ENCODE measurements at regions not wholly inside any gene's neighbourhood (a gene's known extent, or its start where the extent isn't known, plus 50 kb on each side); places are given as distances from the start of the nearest gene placed in this dataset.

DNA sequence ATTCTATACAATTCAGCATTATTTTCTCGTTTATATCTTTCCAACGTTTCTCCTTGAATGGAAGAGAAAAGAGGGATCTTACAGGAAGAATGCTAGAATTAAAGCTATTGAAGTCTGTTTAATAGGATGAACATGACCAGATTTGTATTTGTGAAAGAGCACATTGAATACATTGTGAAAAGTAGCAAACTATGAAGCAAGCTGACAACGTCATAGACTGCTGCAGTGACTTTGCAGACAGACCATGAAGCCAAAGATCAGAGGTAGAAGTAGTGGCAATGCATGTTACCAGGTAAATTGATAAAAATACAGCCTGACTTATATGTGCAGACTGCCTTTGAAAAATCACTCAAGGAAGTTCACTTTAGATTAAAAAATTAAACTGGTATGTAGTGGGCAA lies 146.1 kb downstream of the RASSF9 start:
- no peak for FAIRE-seq

GRCh38 chr12:85693093-85693665 lies 143.0 kb downstream of the RASSF9 start:
- no peak for FAIRE-seq

DNA sequence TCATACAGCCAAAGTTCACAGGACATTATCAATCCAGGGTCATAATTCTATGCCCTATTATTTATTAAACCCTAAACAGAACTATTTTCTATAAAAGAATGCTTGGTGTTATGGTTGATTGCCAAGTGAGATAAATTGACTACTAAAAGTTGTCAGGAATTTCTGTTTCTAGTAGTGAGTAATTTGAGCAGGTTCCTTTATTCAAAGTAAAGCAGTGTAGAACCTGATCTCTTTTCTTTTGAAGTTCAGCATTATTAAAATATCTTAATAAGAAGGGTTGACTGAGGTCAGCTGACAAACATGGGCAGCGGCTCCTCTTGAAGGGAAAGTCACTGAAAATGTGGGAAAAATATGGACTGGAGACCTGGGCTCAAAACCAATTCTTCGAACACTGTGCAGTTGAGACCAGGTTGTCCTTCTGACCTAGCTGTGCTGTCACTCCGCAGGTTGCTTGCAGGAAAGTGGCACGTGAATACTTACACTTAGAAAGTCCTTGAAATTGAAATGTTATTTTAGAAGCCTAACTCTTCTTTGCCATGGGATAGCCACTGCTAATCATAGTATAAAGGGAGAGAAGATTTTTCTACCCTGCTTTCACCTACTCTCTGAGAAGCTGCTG lies 141.0 kb downstream of the RASSF9 start:
- no peak for FAIRE-seq

GRCh38 chr12:85697003-85697402 lies 139.2 kb downstream of the RASSF9 start:
- no peak for FAIRE-seq

DNA sequence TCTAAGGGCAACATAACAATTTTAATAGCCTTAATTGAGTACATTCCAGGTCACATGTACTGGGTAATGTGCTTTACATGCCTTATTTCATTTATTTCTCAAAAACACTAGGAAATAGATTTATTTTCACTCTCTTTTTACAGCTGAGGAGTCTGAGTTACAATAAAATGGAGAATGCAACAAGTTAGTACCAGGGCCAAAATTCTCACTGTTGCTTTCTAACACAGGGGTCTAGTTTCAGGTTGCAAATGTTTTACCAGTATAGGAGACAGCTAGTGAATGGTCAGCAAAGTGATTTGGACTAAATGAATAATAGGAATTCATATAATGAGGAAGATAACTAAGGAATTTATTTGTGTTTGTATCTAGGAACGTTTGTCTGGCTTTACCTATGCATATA lies 137.3 kb downstream of the RASSF9 start:
- no peak for FAIRE-seq

DNA sequence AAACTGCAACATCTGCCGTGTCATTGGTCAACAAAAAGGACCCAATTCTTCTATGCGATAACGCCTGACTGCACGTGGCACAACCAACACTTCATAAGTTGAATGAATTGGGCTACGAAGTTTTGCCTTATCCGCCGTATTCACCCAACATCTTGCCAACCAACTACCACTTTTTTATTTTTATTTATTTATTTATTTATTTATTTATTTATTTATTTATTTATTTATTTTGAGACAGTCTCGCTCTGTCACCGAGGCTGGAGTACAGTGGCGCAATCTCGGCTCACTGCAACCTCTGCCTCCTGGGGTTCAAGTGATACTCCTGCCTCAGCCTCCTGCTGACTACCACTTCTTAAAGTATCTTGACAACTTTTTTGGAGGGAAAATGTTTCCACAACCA lies 127.4 kb downstream of the RASSF9 start:
- FAIRE-seq: no peak

GRCh38 chr12:85711735-85712390 lies 124.3 kb downstream of the RASSF9 start:
- no peak for FAIRE-seq

DNA sequence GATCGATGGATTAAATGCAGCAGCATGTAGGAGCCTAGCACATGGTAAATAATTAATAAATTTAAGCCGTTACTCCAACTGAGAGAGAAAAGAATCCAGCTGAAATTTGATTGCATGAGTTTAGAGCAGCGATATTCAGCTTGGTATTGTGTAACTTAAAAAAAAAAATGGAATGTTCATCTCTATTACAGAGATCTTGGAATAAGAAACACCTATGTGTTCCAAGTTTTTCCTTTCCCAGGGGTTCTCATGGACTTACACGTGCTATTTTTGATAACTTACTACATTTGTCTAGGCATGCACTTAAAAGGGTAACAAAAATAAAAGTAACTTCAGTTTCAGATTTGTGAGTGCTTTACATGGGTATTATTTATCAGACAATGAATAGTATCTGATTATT lies 122.8 kb downstream of the RASSF9 start:
- FAIRE-seq: no peak

GRCh38 chr12:85714425-85714824 lies 121.8 kb downstream of the RASSF9 start:
- FAIRE-seq: no peak

GRCh38 chr12:85720308-85721033 lies 115.7 kb downstream of the RASSF9 start:
- FAIRE-seq: no peak

GRCh38 chr12:85725991-85726390 lies 110.2 kb downstream of the RASSF9 start:
- no peak for FAIRE-seq

- FAIRE-seq: no peak
Measured at GRCh38 chr12:85733221-85733840, 102.9 kb downstream of the RASSF9 start.

- no peak for FAIRE-seq
Measured at GRCh38 chr12:85733984-85734383, 102.2 kb downstream of the RASSF9 start.

DNA sequence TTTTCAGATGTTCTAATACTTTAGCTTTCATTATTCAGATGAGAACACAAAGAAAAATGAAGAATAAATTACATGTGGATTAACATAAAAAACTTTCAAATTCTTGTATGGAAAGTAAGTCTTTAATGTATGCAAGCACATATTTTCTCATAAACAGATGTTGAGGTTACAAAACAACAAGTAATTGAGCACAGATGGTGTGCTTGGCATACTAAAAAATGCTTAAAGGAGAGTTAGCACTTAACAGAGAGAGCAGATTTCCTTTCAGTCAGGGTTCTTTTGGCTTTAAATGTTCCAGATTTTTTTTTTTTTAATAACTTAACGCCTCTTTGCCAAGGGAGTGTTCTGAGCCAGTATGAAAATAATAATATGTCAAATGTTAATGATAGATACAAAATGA lies 96.0 kb downstream of the RASSF9 start:
- no peak for FAIRE-seq

DNA sequence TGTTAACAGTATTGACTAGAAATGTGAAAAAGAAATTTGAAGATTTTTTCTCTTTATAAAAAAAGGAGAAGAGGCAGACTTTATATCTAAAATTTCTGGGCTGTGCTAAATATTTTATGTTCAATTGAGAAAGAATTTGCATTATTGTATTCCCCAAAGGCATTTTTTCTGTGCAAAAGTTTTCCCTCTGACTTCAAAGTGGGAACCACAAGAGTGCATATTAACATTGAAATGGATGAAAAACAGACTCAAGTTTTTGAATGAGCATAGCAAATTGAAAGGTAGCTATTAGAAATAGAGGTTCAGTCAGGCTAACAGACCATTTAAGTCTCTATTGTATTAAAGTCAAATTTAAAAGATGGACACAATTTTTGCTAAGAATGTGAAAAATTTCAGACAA lies 95.2 kb downstream of the RASSF9 start:
- no peak for FAIRE-seq

DNA sequence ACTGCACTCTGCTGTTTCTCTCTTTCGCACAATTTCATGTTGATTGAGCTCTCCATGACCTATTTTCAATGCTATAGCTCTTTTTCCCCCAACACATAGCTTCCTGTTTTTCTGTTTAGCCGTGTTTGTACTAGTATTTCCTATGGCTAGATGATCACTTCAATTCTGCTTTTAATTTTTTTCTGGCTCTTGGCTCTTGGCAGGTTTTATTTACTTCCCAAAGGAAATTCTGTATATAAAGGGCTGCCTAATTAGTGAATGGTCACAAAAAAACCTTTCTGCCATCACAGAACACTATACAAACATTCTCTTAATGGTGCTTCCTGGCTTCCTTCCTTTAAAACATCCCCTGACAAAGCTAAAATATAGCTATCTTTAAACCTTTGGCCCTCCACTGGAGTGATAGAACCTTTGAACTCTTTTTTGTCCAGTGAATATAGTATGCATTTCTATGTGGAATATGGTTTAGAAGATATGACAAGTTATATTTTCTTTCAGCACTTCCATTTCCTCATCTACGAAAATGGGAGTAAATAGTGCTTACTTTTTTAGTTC lies 88.2 kb downstream of the RASSF9 start:
- FAIRE-seq: no peak

Measured in TTC549 (cell line).